ENCODE measurements at regions not wholly inside any gene's neighbourhood (a gene's known extent, or its start where the extent isn't known, plus 50 kb on each side); places are given as distances from the start of the nearest gene placed in this dataset.

GRCh38 chr6:14275493-14275851 is 157.9 kb downstream of the CD83 start:
- TF ChIP-seq, protein P1, sequence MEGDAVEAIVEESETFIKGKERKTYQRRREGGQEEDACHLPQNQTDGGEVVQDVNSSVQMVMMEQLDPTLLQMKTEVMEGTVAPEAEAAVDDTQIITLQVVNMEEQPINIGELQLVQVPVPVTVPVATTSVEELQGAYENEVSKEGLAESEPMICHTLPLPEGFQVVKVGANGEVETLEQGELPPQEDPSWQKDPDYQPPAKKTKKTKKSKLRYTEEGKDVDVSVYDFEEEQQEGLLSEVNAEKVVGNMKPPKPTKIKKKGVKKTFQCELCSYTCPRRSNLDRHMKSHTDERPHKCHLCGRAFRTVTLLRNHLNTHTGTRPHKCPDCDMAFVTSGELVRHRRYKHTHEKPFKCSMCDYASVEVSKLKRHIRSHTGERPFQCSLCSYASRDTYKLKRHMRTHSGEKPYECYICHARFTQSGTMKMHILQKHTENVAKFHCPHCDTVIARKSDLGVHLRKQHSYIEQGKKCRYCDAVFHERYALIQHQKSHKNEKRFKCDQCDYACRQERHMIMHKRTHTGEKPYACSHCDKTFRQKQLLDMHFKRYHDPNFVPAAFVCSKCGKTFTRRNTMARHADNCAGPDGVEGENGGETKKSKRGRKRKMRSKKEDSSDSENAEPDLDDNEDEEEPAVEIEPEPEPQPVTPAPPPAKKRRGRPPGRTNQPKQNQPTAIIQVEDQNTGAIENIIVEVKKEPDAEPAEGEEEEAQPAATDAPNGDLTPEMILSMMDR (conservative IDR thresholded peaks at IDR 0.05): no peak
- TF ChIP-seq EZH2 (IDR thresholded peaks at IDR 0.05; ENCODE audit: low read depth): no peak
